Activated CD8-positive, alpha-beta T cell treated with anti-CD3 and anti-CD28 coated beads, Interleukin-2, amount 10 ng/mL, durations not matched to agents 7 days and 5 days (primary cell): ENCODE measurements at regions not wholly inside any gene's neighbourhood (a gene's known extent, or its start where the extent isn't known, plus 50 kb on each side); places are given as distances from the start of the nearest gene placed in this dataset.

Experiments used
- ATAC-seq: fragments of 150-1000 bp; cut with Tn5 transposase; one replicate; pipeline ENCODE4 v1.10.0; 2021; ENCODE audit warnings: moderate library complexity
- CTCF ChIA-PET: fragments of 350-600 bp; sonication (Branson Sonifier 250); formaldehyde crosslinking; loops from one replicate; lab custom pipeline; 2021; ENCODE audit warnings: antibody characterized with exemption; lab: Charles Lee
- POLR2A ChIA-PET: fragments of 350-600 bp; sonication (Branson Sonifier 250); formaldehyde crosslinking; loops from one replicate; lab custom pipeline; 2021; ENCODE audit warnings: antibody characterized with exemption; lab: Charles Lee
- DNase-seq: peaks from one replicate; pipeline ENCODE4 v3.0.0-alpha.2; 2020
- H3K27ac Mint-ChIP-seq: one replicate; pipeline ENCODE4 v1.8.0; 2021; ENCODE audit warnings: mild to moderate bottlenecking, mixed read lengths
- H3K27me3 Mint-ChIP-seq: one replicate; pipeline ENCODE4 v1.8.0; 2021; ENCODE audit warnings: low read depth, mixed read lengths
- H3K36me3 Mint-ChIP-seq: one replicate; pipeline ENCODE4 v1.8.0; 2021; ENCODE audit warnings: low read depth, mixed read lengths
- H3K4me1 Mint-ChIP-seq: one replicate; pipeline ENCODE4 v1.8.0; 2021; ENCODE audit warnings: low read depth, mixed read lengths
- H3K4me3 Mint-ChIP-seq: one replicate; pipeline ENCODE4 v1.8.0; 2021; ENCODE audit warnings: mild to moderate bottlenecking, mixed read lengths
- H3K9me3 Mint-ChIP-seq: one replicate; pipeline ENCODE4 v1.8.0; 2022; ENCODE audit warnings: mixed read lengths; ENCODE audit not compliant: insufficient read depth

DNA sequence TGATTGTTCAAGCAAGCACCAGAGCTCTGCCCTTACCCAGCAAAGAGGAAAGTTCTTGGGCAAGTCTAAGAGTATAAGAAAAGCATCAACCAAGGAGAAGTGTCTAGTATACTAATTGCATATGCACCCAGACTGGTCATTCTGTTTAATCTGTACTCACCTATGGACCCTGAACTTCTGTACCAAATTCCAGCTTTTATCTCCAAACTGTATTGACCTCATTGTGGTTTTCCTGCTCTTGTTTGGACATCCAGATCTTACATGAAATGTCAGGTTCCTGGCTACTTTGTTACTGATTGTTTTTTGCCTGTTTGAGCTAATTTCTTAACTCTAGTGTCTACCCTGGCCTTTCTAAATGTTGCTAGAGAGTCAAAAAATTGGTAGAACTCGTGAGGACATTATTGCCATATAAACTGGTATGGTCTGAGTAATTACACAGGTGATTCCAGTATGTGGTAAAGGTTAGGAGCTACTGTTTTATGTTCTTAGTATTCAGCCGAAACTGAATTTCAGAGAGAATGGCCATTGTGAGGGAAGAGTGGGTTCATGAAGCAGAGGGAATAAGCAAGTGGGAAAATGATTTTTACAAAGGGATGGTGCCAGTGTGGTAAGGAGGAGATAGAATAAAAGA is 146.3 kb downstream of the HNMT start:
- CTCF ChIA-PET = no interaction called here
- DNase-seq = no peak
- no peak overlapping the region for H3K4me3 Mint-ChIP-seq
- POLR2A ChIA-PET = no interaction called here
- H3K9me3 Mint-ChIP-seq = no peaks in the 10 kb centered on the region
- ATAC-seq = no peak
- H3K27ac Mint-ChIP-seq = no peak overlapping the region
- H3K36me3 Mint-ChIP-seq = no peaks in the 10 kb centered on the region
- H3K4me1 Mint-ChIP-seq = no peaks in the 10 kb centered on the region
- H3K27me3 Mint-ChIP-seq = no peaks in the 10 kb centered on the region

DNA sequence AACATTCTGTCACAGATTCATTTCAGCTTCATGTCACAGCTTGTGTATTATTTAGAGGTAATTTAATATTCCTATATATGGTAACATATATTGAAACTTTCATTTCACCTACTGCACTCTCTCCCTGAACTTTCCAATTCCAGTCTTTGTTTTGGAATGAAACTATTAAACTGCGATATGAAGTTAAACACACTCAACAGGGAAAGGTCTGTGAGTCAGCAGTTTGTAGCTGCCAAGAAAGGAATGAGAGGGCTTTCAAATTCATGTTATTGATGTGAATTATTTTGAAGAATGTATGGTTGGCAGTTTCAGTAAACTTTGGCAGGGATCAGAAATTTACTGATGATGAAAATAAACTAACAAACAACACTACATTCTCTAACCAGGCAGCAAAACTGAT is 148.3 kb downstream of the HNMT start:
- CTCF ChIA-PET = no interaction called here
- Mint-ChIP-seq H3K27me3 (no peaks in the 10 kb centered on the region), H3K9me3 (no peaks in the 10 kb centered on the region), H3K27ac (no peak overlapping the region), H3K4me3 (no peak overlapping the region), H3K36me3 (no peaks in the 10 kb centered on the region), H3K4me1 (no peaks in the 10 kb centered on the region)
- ATAC-seq (no peak), DNase-seq (no peak)
- POLR2A ChIA-PET = no interaction called here

DNA sequence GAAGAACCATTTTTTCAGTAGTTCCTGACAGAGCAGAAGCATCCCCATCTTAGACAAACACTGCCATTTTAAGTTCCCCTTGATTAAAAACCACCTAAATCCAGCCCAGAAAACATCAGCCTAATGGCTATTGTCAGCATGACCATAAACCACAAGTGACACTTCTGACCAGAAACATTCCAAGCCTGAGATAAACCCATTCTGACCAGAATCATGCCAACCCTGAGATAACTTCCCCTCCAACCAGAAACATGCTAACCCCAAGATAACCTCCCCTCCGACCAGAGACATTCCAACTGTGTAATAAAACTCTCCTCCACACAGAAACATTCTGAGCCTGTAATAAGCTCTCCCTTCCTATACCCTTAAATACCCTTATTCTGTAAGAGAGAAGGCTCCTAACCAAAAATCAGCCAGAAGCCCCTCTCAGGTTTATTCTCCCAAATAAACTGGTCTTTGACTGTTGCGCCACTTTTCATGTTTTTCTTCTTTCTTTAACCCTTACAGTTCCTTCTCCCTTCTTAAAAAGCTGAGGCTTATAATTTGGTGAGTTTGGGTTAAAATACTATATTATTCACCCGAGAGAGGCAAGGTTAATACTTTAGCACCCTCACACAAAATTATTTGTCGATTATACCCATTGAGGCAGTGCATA is 149.7 kb downstream of the HNMT start:
- no peak overlapping the region for H3K4me3 Mint-ChIP-seq
- POLR2A ChIA-PET = no interaction called here
- H3K9me3 Mint-ChIP-seq = no peaks in the 10 kb centered on the region
- H3K27ac Mint-ChIP-seq = no peak overlapping the region
- CTCF ChIA-PET = no interaction called here
- no peaks in the 10 kb centered on the region for H3K27me3 Mint-ChIP-seq
- no peaks in the 10 kb centered on the region for H3K36me3 Mint-ChIP-seq
- ATAC-seq (no peak), DNase-seq (no peak)
- H3K4me1 Mint-ChIP-seq = no peaks in the 10 kb centered on the region

GRCh38 chr2:138115666-138116065 is 151.4 kb downstream of the HNMT start:
- no peak for DNase-seq
- ChIA-PET POLR2A (no interaction called here), CTCF (no interaction called here)
- Mint-ChIP-seq H3K27me3 (no peaks in the 10 kb centered on the region), H3K9me3 (no peaks in the 10 kb centered on the region), H3K4me3 (no peak overlapping the region), H3K27ac (no peak overlapping the region), H3K4me1 (no peaks in the 10 kb centered on the region), H3K36me3 (no peaks in the 10 kb centered on the region)
- no peak for ATAC-seq

DNA sequence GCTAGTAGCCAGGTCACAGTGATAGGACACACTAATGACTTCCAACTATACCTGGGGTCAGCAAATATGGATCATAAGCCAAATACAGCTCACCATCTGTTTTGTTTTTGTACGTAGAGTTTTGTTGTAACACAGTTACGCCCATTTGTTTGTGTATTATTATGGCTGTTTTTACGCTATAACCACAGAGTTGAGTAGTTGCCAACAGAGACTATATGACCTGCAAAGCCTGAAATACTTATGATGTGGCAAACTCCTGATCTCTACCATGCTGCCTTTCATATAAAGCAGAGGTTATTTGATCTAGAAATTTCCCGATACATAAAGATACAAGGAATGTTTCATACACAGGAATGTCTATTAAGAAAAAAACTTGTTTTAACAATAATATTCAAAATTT is 152.2 kb downstream of the HNMT start:
- Mint-ChIP-seq H3K4me1 (no peaks in the 10 kb centered on the region), H3K9me3 (no peaks in the 10 kb centered on the region), H3K27me3 (no peaks in the 10 kb centered on the region), H3K4me3 (no peak overlapping the region), H3K36me3 (no peaks in the 10 kb centered on the region), H3K27ac (no peak overlapping the region)
- ATAC-seq (no peak), DNase-seq (no peak)
- CTCF ChIA-PET = no interaction called here
- POLR2A ChIA-PET = no interaction called here

DNA sequence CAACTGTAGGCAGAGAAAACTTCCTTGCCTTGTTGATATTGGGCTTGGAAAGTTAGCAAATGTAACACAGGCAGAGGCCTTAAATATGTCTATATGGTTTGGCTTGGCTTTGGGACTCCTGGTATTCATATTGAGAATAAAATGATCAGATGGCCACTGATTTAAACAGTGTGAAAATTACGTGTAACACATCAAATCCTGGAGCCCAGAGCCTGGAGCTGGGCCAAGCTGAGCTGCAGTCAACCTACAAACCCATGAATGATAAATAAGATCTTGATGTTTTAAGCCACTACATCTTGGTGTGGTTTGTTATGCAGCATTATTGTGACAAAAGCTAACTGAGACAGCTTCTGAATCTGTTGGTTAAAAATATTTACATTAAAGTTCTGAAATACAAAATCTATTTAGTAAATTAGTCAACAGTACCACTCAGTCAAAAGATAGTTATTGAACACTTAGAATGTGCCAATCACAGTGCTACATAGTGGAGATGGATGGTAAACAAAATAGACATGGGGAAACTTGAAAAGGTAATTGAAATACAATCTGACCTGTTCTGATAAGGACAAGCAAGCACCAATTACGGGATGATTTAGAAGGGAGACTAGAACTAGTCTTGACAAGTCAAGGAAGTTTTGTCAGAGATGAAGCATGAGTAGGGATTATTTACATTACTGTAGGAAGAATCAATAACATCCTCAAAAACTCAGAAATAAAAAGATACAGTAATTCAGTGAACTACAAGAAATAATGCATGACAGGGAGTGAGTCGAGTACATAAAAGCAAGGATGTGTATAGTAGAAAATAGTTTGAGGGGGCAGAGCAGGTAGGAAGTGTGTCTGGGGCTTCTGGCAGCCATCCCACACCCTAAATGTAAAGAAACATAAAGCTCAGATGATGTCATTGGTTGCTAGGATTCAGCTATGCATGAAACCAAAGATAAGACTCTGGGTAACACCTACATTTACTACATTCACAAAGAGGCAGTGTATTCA is 157.7 kb downstream of the HNMT start:
- POLR2A ChIA-PET = no interaction called here
- no peak overlapping the region for H3K27ac Mint-ChIP-seq

GRCh38 chr2:138122891-138123290 is 158.6 kb downstream of the HNMT start:
- no peaks in the 10 kb centered on the region for H3K36me3 Mint-ChIP-seq
- POLR2A ChIA-PET = no interaction called here
- H3K9me3 Mint-ChIP-seq = no peaks in the 10 kb centered on the region
- no peak overlapping the region for H3K27ac Mint-ChIP-seq
- no peaks in the 10 kb centered on the region for H3K4me1 Mint-ChIP-seq
- CTCF ChIA-PET = no interaction called here
- no peak overlapping the region for H3K4me3 Mint-ChIP-seq
- ATAC-seq (no peak), DNase-seq (no peak)
- H3K27me3 Mint-ChIP-seq = no peaks in the 10 kb centered on the region

More for the DNA sequence above, 157.7 kb downstream of the HNMT start:
- CTCF ChIA-PET = no interaction called here
- DNase-seq (no peak), ATAC-seq (no peak)
- Mint-ChIP-seq H3K4me3 (no peak overlapping the region), H3K9me3 (no peaks in the 10 kb centered on the region), H3K4me1 (no peaks in the 10 kb centered on the region), H3K36me3 (no peaks in the 10 kb centered on the region), H3K27me3 (no peaks in the 10 kb centered on the region)

GRCh38 chr2:138123741-138124140 is 159.5 kb downstream of the HNMT start:
- no peak for ATAC-seq
- H3K9me3 Mint-ChIP-seq = no peaks in the 10 kb centered on the region
- no peaks in the 10 kb centered on the region for H3K4me1 Mint-ChIP-seq
- no peaks in the 10 kb centered on the region for H3K36me3 Mint-ChIP-seq
- no peak for DNase-seq
- ChIA-PET POLR2A (no interaction called here), CTCF (no interaction called here)
- no peak overlapping the region for H3K4me3 Mint-ChIP-seq
- no peak overlapping the region for H3K27ac Mint-ChIP-seq
- no peaks in the 10 kb centered on the region for H3K27me3 Mint-ChIP-seq

- Mint-ChIP-seq H3K27me3 (no peaks in the 10 kb centered on the region), H3K4me3 (no peak overlapping the region), H3K27ac (no peak overlapping the region), H3K9me3 (no peaks in the 10 kb centered on the region), H3K36me3 (no peaks in the 10 kb centered on the region), H3K4me1 (no peaks in the 10 kb centered on the region)
- no peak for ATAC-seq
- POLR2A ChIA-PET = no interaction called here
- DNase-seq = no peak
- CTCF ChIA-PET = no interaction called here
Measured at GRCh38 chr2:138124521-138124920, 160.2 kb downstream of the HNMT start.

DNA sequence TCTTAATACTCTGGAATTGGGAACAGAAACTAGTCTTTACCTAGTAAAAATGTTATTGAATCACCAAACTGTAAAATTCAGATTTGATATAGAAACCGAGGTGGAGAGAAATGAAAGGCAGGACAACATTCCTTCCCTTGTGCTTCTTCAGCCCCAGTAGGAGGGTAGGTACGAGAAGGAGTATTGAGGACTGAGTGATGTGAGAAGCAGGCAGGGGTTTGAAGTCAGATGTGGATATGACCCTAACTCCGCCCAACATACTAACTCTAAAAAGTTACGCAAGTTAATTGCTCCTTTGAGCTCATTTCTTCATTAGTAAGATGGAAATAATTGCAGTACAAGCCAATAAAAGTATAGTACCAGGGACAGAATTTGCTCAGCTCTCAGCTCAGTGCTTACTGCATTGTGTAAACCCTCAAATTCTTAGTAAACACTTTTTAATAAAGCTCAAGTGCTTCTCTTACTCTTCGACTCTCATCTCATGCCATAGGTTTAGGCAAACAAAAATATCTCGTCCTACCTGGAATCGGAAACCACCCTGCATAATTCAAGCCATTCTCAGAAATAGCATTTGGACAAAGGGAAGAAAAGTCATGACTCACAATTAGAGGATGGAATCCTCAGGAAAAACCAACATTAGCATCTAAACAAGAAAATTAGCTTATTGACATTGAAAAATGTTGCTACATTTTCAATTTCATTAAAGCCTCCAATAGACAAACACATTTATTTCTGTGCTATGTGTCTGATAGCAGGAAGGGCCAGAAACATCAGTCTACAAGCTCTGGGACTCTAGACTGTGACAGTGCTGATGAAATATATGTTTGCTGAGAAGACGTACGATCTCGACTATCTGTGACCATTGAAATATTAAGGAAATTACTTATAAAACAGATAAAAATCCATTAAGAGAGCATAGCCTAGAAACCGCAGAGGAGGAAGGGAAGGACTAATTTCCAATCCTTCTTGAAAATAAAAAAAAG is 161.3 kb downstream of the HNMT start:
- ChIA-PET CTCF (no interaction called here), POLR2A (no interaction called here)
- Mint-ChIP-seq H3K36me3 (no peaks in the 10 kb centered on the region), H3K27ac (no peak overlapping the region), H3K27me3 (no peaks in the 10 kb centered on the region), H3K4me1 (no peaks in the 10 kb centered on the region), H3K9me3 (no peaks in the 10 kb centered on the region), H3K4me3 (no peak overlapping the region)
- no peak for ATAC-seq
- DNase-seq = no peak

- H3K27ac Mint-ChIP-seq = no peak overlapping the region
- POLR2A ChIA-PET = no interaction called here
Measured at GRCh38 chr2:138132108-138132507, 167.8 kb downstream of the HNMT start.

More at GRCh38 chr2:138132108-138132507, 167.8 kb downstream of the HNMT start:
- no peaks in the 10 kb centered on the region for H3K36me3 Mint-ChIP-seq
- H3K27me3 Mint-ChIP-seq = no peaks in the 10 kb centered on the region
- H3K9me3 Mint-ChIP-seq = no peaks in the 10 kb centered on the region
- no peaks in the 10 kb centered on the region for H3K4me1 Mint-ChIP-seq
- H3K4me3 Mint-ChIP-seq = no peak overlapping the region
- DNase-seq (no peak), ATAC-seq (no peak)
- CTCF ChIA-PET = no interaction called here
